ENCODE measurements at regions not wholly inside any gene's neighbourhood (a gene's known extent, or its start where the extent isn't known, plus 50 kb on each side); places are given as distances from the start of the nearest gene placed in this dataset.

DNA sequence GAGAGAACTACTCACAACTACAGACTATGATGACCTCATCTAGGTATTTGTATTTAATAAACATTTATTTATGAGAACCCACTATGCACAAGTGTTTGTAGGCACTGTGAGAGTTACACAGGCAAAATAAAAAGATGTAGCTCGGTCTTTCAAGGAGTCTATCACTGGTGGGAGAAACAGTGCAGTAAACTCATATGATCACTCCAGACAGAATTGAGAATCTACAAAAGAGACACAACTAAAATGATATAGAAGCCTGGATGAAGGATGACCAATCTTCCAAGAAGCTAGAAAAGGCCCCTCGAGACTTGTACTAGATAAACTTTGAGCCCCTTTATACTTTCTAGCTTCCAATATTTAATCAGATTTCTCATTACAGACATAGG lies 70.2 kb upstream of the ZBTB20 start:
- no peak overlapping the region for H3K56ac ChIP-seq (ENCODE audit: insufficient read length, low read depth, low read length)
- H3K9ac ChIP-seq (ENCODE audit: extremely low read depth, insufficient read length, low read length) = no peak overlapping the region
- Mint-ChIP-seq H3K27me3 (ENCODE audit: low read depth) (no peaks in the 10 kb centered on the region; the same call in 1 of the 2 replicates), H3K9me3 (no peaks in the 10 kb centered on the region), H3K4me3 (no peak overlapping the region), H3K36me3 (ENCODE audit: insufficient read depth in 1 of 3, low read depth in 3 of 3) (no peaks in the 10 kb centered on the region), H3K27ac (no peak overlapping the region), H3K4me1 (peaks cover 24 to 31% of the 10 kb centered on the region in 2 experiments)
- H3K18ac ChIP-seq (ENCODE audit: insufficient read length, low read depth, low read length) = no peak overlapping the region
- H2AFZ ChIP-seq (ENCODE audit: low read length) = no peak overlapping the region
- no peak overlapping the region for H3K4me2 ChIP-seq (ENCODE audit: insufficient read depth, insufficient read length, low read length)
- no peak overlapping the region for H2BK12ac ChIP-seq (ENCODE audit: insufficient read length, low read depth, low read length)
- H3T11ph ChIP-seq (ENCODE audit: low read length) = no peak overlapping the region
- H3K79me2 ChIP-seq (ENCODE audit: insufficient read depth, low read length) = no peaks in the 10 kb centered on the region
- H2AK5ac ChIP-seq (ENCODE audit: insufficient read length, low read length) = no peak overlapping the region
- no peaks in the 10 kb centered on the region for H3K9me3 ChIP-seq (ENCODE audit: control insufficient read depth, low read depth, low read length)
- no peak overlapping the region for H2BK120ac ChIP-seq (ENCODE audit: low read depth, low read length, poor library complexity, severe bottlenecking)
- no peak overlapping the region for H3K14ac ChIP-seq (ENCODE audit: insufficient read depth, low read length)
- H4K5ac ChIP-seq (ENCODE audit: insufficient read length, low read depth, low read length) = no peak overlapping the region
- no peaks in the 10 kb centered on the region for H3K79me1 ChIP-seq (ENCODE audit: insufficient read depth, low read depth, low read length, poor library complexity, severe bottlenecking)
- no peaks in the 10 kb centered on the region for H3K27me3 ChIP-seq (ENCODE audit: insufficient read depth, low read length)
- no peak for DNase-seq
- no peaks in the 10 kb centered on the region for H3K23me2 ChIP-seq (ENCODE audit: insufficient read length, low read depth, low read length, poor library complexity, severe bottlenecking)
- H2BK15ac ChIP-seq (ENCODE audit: low read depth, low read length) = no peak overlapping the region
- H2BK20ac ChIP-seq (ENCODE audit: low read depth, low read length, poor library complexity, severe bottlenecking) = no peak overlapping the region
- H3K4ac ChIP-seq (ENCODE audit: low read depth, low read length) = no peak overlapping the region
- no peak overlapping the region for H4K91ac ChIP-seq (ENCODE audit: insufficient read length, low read depth, low read length)
- H3K4me1 ChIP-seq (ENCODE audit: insufficient read depth, low read length) = peaks cover 5% of the 10 kb centered on the region; the same call in 1 of the 2 replicates
- no peak overlapping the region for H3K27ac ChIP-seq (ENCODE audit: insufficient read length, low read depth, low read length)
- no peaks in the 10 kb centered on the region for H4K20me1 ChIP-seq (ENCODE audit: control insufficient read depth, insufficient read depth, insufficient read length)
- TF ChIP-seq, protein P1, sequence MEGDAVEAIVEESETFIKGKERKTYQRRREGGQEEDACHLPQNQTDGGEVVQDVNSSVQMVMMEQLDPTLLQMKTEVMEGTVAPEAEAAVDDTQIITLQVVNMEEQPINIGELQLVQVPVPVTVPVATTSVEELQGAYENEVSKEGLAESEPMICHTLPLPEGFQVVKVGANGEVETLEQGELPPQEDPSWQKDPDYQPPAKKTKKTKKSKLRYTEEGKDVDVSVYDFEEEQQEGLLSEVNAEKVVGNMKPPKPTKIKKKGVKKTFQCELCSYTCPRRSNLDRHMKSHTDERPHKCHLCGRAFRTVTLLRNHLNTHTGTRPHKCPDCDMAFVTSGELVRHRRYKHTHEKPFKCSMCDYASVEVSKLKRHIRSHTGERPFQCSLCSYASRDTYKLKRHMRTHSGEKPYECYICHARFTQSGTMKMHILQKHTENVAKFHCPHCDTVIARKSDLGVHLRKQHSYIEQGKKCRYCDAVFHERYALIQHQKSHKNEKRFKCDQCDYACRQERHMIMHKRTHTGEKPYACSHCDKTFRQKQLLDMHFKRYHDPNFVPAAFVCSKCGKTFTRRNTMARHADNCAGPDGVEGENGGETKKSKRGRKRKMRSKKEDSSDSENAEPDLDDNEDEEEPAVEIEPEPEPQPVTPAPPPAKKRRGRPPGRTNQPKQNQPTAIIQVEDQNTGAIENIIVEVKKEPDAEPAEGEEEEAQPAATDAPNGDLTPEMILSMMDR (conservative IDR thresholded peaks at IDR 0.05) = no peak
- no peak overlapping the region for H4K8ac ChIP-seq (replicated peaks; ENCODE audit: insufficient read length, low read depth, low read length)
- no CpG with 5 or more reads among the region's 2 CpGs for WGBS (ENCODE audit: extremely low coverage, insufficient read length, low lambda C conversion rate)
- H2BK5ac ChIP-seq (ENCODE audit: insufficient read length, low read length) = no peak overlapping the region
- no peak overlapping the region for H3K23ac ChIP-seq (ENCODE audit: insufficient read length, low read depth, low read length)

Data from H9 (cell line).